ENCODE measurements at regions not wholly inside any gene's neighbourhood (a gene's known extent, or its start where the extent isn't known, plus 50 kb on each side); places are given as distances from the start of the nearest gene placed in this dataset.

- no peak for ATAC-seq
- TF ChIP-seq, protein P1, sequence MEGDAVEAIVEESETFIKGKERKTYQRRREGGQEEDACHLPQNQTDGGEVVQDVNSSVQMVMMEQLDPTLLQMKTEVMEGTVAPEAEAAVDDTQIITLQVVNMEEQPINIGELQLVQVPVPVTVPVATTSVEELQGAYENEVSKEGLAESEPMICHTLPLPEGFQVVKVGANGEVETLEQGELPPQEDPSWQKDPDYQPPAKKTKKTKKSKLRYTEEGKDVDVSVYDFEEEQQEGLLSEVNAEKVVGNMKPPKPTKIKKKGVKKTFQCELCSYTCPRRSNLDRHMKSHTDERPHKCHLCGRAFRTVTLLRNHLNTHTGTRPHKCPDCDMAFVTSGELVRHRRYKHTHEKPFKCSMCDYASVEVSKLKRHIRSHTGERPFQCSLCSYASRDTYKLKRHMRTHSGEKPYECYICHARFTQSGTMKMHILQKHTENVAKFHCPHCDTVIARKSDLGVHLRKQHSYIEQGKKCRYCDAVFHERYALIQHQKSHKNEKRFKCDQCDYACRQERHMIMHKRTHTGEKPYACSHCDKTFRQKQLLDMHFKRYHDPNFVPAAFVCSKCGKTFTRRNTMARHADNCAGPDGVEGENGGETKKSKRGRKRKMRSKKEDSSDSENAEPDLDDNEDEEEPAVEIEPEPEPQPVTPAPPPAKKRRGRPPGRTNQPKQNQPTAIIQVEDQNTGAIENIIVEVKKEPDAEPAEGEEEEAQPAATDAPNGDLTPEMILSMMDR (IDR thresholded peaks at IDR 0.05): no peak
- no peak for TF ChIP-seq POLR2A (IDR thresholded peaks at IDR 0.05)
- Histone ChIP-seq H3K27ac (no peak overlapping the region), H3K4me1 (peaks cover 0 to 15% (median 0%) of the 10 kb centered on the region in 12 donors), H3K36me3 (no peaks in the 10 kb centered on the region), H3K27me3 (no peaks in the 10 kb centered on the region), H3K4me3 (no peak overlapping the region), H3K9me3 (peaks cover 0 to 23% (median 1%) of the 10 kb centered on the region in 12 donors)
- intact Hi-C loops (cut with DNase I): no loop called here
- DNase-seq: no peak
- 68 to 80% (median 74%) methylated on average over 3 of the region's 3 CpGs for WGBS, 4 donors
These were observed 50.9 kb upstream of the MAP3K13 start for GRCh38 chr3:185311991-185312390.
